ENCODE measurements at regions not wholly inside any gene's neighbourhood (a gene's known extent, or its start where the extent isn't known, plus 50 kb on each side); places are given as distances from the start of the nearest gene placed in this dataset.

GRCh38 chr4:101555341-101555880 is 208.1 kb upstream of the PPP3CA start:
- Histone ChIP-seq H3K27me3 (no peaks in the 10 kb centered on the region), H3K36me3 (no peaks in the 10 kb centered on the region), H3K27ac (no peak overlapping the region), H3K9me3 (peaks cover 0 to 26% of the 10 kb centered on the region in 2 donors), H3K4me3 (no peak overlapping the region), H3K4me1 (no peaks in the 10 kb centered on the region)
- ATAC-seq (no peak), DNase-seq (no peak)
- intact Hi-C loops (cut with DNase I) = no loop called here
- TF ChIP-seq, protein P1, sequence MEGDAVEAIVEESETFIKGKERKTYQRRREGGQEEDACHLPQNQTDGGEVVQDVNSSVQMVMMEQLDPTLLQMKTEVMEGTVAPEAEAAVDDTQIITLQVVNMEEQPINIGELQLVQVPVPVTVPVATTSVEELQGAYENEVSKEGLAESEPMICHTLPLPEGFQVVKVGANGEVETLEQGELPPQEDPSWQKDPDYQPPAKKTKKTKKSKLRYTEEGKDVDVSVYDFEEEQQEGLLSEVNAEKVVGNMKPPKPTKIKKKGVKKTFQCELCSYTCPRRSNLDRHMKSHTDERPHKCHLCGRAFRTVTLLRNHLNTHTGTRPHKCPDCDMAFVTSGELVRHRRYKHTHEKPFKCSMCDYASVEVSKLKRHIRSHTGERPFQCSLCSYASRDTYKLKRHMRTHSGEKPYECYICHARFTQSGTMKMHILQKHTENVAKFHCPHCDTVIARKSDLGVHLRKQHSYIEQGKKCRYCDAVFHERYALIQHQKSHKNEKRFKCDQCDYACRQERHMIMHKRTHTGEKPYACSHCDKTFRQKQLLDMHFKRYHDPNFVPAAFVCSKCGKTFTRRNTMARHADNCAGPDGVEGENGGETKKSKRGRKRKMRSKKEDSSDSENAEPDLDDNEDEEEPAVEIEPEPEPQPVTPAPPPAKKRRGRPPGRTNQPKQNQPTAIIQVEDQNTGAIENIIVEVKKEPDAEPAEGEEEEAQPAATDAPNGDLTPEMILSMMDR (IDR thresholded peaks at IDR 0.05) = no peak

- peaks cover 0 to 10% of the 10 kb centered on the region in 2 donors for H3K9me3 ChIP-seq
- TF ChIP-seq, protein P1 (IDR thresholded peaks at IDR 0.05) = no peak
- H3K4me3 ChIP-seq = no peak overlapping the region
- H3K27ac ChIP-seq = no peak overlapping the region
- no peak for DNase-seq
- no peaks in the 10 kb centered on the region for H3K4me1 ChIP-seq
- no peaks in the 10 kb centered on the region for H3K36me3 ChIP-seq
- no peak for ATAC-seq
- H3K27me3 ChIP-seq = no peaks in the 10 kb centered on the region
- intact Hi-C loops (cut with DNase I) = no loop called here
These were observed 193.0 kb upstream of the PPP3CA start for GRCh38 chr4:101540336-101540735.

DNA sequence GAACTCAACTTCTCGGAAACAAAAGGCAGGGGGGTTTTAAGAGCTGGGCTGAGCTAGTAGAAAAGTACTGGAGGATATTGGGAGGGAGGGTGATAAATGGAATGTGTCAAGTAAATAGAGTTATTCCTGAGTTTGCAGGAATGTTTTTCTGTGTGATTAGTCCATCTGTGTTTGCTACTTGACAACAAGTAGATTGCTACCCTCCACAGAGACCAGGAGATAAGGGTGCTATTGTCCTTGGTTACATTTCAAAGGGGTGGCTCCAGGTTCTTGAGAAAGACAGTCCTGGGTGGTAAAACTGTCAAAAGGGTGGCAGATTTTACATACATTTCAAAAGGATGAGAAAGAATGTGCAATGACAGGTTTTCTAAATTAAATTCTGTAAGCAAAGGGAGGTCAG is 181.2 kb upstream of the PPP3CA start:
- H3K36me3 ChIP-seq = no peaks in the 10 kb centered on the region
- H3K9me3 ChIP-seq = no peaks in the 10 kb centered on the region
- H3K4me3 ChIP-seq = no peak overlapping the region
- H3K27ac ChIP-seq = no peak overlapping the region
- no peak for DNase-seq
- no peaks in the 10 kb centered on the region for H3K27me3 ChIP-seq
- H3K4me1 ChIP-seq = no peaks in the 10 kb centered on the region
- TF ChIP-seq, protein P1 (IDR thresholded peaks at IDR 0.05) = no peak
- intact Hi-C loops (cut with DNase I) = no loop called here
- no peak for ATAC-seq

GRCh38 chr4:101527188-101527587 is 179.9 kb upstream of the PPP3CA start:
- Histone ChIP-seq H3K4me1 (no peaks in the 10 kb centered on the region), H3K27ac (no peak overlapping the region), H3K4me3 (no peak overlapping the region), H3K9me3 (no peaks in the 10 kb centered on the region), H3K27me3 (no peaks in the 10 kb centered on the region), H3K36me3 (no peaks in the 10 kb centered on the region)
- ATAC-seq (no peak), DNase-seq (no peak)
- TF ChIP-seq, protein P1 (IDR thresholded peaks at IDR 0.05) = no peak
- intact Hi-C loops (cut with DNase I) = no loop called here

DNA sequence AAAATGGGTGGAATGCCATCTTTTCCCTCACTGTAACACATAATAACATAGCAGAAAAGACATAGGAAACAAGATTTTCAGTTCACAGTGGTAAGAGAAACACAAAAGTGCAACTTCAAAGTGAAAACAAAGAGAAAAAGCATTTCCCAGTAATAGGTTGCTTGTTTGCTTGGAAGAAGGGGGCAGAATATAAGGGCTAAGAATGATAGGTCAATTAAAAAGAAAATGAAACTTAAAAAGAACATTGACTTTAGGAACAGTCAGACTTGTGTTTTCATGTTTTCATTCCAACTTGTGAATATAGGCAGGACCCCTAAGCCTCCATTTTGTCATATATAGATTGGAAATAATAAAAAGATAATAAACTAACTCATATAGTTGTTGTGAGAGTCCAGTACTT is 168.2 kb upstream of the PPP3CA start:
- Histone ChIP-seq H3K9me3 (no peaks in the 10 kb centered on the region), H3K4me3 (no peak overlapping the region), H3K36me3 (no peaks in the 10 kb centered on the region), H3K4me1 (no peaks in the 10 kb centered on the region), H3K27ac (no peak overlapping the region), H3K27me3 (no peaks in the 10 kb centered on the region)
- no peak for ATAC-seq
- TF ChIP-seq, protein P1 (IDR thresholded peaks at IDR 0.05) = no peak
- intact Hi-C loops (cut with DNase I) = no loop called here
- DNase-seq = no peak

All from left lung (tissue), 4 donors.